OCI-LY1 (cell line): ENCODE measurements at regions not wholly inside any gene's neighbourhood (a gene's known extent, or its start where the extent isn't known, plus 50 kb on each side); places are given as distances from the start of the nearest gene placed in this dataset.

ENCODE experiments used
- H2AFZ ChIP-seq: fragments of 200-600 bp; sonication (generic), shearing (Covaris generic); 2 replicates; pipeline ENCODE4 v1.6.0; 2014; ENCODE audit warnings: antibody characterized with exemption, mild to moderate bottlenecking, low read length
- H3F3A ChIP-seq: fragments of 200-600 bp; sonication (generic), shearing (Covaris generic); 2 replicates; pipeline ENCODE4 v1.6.0; 2014; ENCODE audit warnings: mild to moderate bottlenecking, antibody characterized with exemption, low read length, moderate library complexity; ENCODE audit not compliant: insufficient read depth
- H3K27ac ChIP-seq: fragments of 200-600 bp; sonication (generic); 2 replicates; pipeline ENCODE4 v1.5.1; 2014; ENCODE audit warnings: low read length, mixed run types, mild to moderate bottlenecking, low read depth; ENCODE audit not compliant: poor library complexity, severe bottlenecking
- H3K27me3 ChIP-seq: fragments of 200-600 bp; sonication (generic); 2 replicates; pipeline ENCODE4 v1.6.0; 2014; ENCODE audit warnings: antibody characterized with exemption, mild to moderate bottlenecking, low read length, moderate library complexity; ENCODE audit not compliant: insufficient read depth
- H3K36me3 ChIP-seq: fragments of 200-600 bp; sonication (generic); 2 replicates; pipeline ENCODE4 v1.6.1; 2014; ENCODE audit warnings: mild to moderate bottlenecking, antibody characterized with exemption, low read length, moderate library complexity, mixed read lengths; ENCODE audit not compliant: insufficient read depth
- H3K4me1 ChIP-seq: fragments of 200-600 bp; sonication (generic); 2 replicates; pipeline ENCODE4 v1.5.1; 2014; ENCODE audit warnings: mild to moderate bottlenecking, low read length, moderate library complexity; ENCODE audit not compliant: insufficient read depth, severe bottlenecking
- H3K4me2 ChIP-seq: fragments of 200-600 bp; sonication (generic), shearing (Covaris generic); 2 replicates; pipeline ENCODE4 v1.6.1; 2014; ENCODE audit warnings: low read length
- H3K4me3 ChIP-seq: fragments of 200-600 bp; sonication (generic); 2 replicates; pipeline ENCODE4 v1.5.1; 2014; ENCODE audit warnings: low read length, low read depth, mild to moderate bottlenecking, mixed read lengths; ENCODE audit not compliant: poor library complexity, severe bottlenecking
- H3K79me2 ChIP-seq: fragments of 200-600 bp; shearing (Covaris generic); 2 replicates; pipeline ENCODE4 v1.6.1; 2016; ENCODE audit warnings: mixed run types, low read length, mixed read lengths; ENCODE audit not compliant: insufficient read depth
- H3K9ac ChIP-seq: fragments of 200-600 bp; sonication (generic), shearing (Covaris generic); 2 replicates; pipeline ENCODE4 v1.6.1; 2014; ENCODE audit warnings: mild to moderate bottlenecking, low read length, mixed read lengths
- H3K9me2 ChIP-seq: fragments of 200-600 bp; sonication (generic), shearing (Covaris generic); 2 replicates; pipeline ENCODE4 v1.6.1; 2014; ENCODE audit warnings: low read depth, mild to moderate bottlenecking, low read length, mixed read lengths
- H3K9me3 ChIP-seq: fragments of 200-600 bp; shearing (Covaris generic); 2 replicates; pipeline ENCODE4 v1.6.1; 2014; ENCODE audit warnings: low read length, mixed read lengths
- H4K20me1 ChIP-seq: fragments of 200-600 bp; sonication (generic), shearing (Covaris generic); 2 replicates; pipeline ENCODE4 v1.6.0; 2016; ENCODE audit warnings: mild to moderate bottlenecking, low read length; ENCODE audit not compliant: insufficient read depth
- EZH2 ChIP-seq: fragments of 200-600 bp; sonication (generic), shearing (Covaris generic); IDR thresholded peaks from 2 replicates; pipeline ENCODE4 v1.8.0; 2017; ENCODE audit warnings: borderline replicate concordance, mixed run types, mild to moderate bottlenecking, antibody characterized with exemption, low read length, moderate library complexity, mixed read lengths
- TF ChIP-seq, protein P1 (sequence below): fragments of 200-600 bp; sonication (generic), shearing (Covaris generic); IDR thresholded peaks from 2 replicates; pipeline ENCODE4 v1.5.1; 2017; ENCODE audit warnings: mild to moderate bottlenecking, antibody characterized with exemption, low read length, moderate library complexity, mixed read lengths

DNA sequence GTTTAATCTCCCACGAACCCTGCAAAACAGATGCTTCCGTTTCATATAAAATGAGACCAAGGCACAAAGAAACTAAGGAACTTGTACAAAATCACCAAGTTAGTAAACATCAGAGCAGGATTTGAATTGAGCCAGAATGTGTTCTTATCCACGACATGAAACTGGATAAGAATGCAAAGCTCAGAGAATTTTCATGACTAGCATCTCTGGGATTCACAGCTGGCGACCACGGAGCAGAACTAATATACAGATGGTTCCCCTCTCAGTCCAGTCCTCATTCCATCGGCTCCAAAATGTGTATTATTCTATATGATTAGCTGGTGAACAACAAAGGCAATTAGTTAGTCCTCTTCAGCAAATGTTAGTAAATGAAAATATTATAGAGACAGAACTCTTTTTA lies 72.3 kb upstream of the ERG start:
- no peak overlapping the region for H3K4me3 ChIP-seq
- H3K27ac ChIP-seq = no peak overlapping the region
- no peaks in the 10 kb centered on the region for H3K4me1 ChIP-seq
- H3K9ac ChIP-seq = no peak overlapping the region
- H3K9me3 ChIP-seq = no peaks in the 10 kb centered on the region
- TF ChIP-seq EZH2 = no peak
- TF ChIP-seq, protein P1, sequence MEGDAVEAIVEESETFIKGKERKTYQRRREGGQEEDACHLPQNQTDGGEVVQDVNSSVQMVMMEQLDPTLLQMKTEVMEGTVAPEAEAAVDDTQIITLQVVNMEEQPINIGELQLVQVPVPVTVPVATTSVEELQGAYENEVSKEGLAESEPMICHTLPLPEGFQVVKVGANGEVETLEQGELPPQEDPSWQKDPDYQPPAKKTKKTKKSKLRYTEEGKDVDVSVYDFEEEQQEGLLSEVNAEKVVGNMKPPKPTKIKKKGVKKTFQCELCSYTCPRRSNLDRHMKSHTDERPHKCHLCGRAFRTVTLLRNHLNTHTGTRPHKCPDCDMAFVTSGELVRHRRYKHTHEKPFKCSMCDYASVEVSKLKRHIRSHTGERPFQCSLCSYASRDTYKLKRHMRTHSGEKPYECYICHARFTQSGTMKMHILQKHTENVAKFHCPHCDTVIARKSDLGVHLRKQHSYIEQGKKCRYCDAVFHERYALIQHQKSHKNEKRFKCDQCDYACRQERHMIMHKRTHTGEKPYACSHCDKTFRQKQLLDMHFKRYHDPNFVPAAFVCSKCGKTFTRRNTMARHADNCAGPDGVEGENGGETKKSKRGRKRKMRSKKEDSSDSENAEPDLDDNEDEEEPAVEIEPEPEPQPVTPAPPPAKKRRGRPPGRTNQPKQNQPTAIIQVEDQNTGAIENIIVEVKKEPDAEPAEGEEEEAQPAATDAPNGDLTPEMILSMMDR = no peak
- no peaks in the 10 kb centered on the region for H3F3A ChIP-seq
- no peaks in the 10 kb centered on the region for H3K79me2 ChIP-seq
- H3K36me3 ChIP-seq = no peaks in the 10 kb centered on the region
- H3K27me3 ChIP-seq = no peaks in the 10 kb centered on the region
- H3K4me2 ChIP-seq = no peak overlapping the region
- H2AFZ ChIP-seq = no peak overlapping the region
- H3K9me2 ChIP-seq = no peaks in the 10 kb centered on the region
- no peaks in the 10 kb centered on the region for H4K20me1 ChIP-seq

DNA sequence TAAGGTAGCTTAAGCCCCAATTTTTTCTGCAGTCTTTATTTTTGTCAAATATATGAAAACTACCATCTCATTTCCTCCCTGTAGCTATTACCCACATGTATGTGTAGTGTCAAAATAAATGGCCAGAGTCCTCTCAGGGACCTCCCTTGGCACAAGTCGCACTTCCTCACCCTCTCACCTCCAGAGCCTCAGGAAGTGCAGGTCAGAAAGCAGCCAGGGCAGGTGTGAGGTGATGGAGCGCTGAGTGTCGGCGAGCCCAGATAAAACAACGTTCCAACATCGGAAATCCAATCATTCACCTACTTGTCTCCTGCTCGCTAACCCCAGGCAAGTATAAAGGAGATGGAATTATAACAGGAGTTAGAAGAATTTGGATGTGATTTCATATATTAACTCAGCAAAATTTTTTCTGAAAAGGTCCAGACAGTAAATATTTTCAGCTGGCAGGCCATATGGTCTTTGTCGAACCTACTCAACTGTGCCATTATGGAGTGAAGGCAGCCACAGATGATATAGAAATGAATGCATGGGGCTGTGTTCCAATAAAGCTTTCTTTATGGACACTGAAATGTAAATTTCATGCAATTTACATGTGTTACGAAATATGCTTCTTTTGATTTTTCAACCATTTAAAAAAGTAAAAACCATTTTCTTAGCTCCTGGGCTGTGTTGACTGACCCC lies 76.8 kb upstream of the ERG start:
- Histone ChIP-seq H3K9ac (no peak overlapping the region), H3K36me3 (no peaks in the 10 kb centered on the region), H3K4me3 (no peak overlapping the region), H3K9me2 (no peaks in the 10 kb centered on the region), H2AFZ (no peak overlapping the region), H3K27ac (no peak overlapping the region), H3K79me2 (no peaks in the 10 kb centered on the region), H3F3A (no peaks in the 10 kb centered on the region), H3K4me1 (no peaks in the 10 kb centered on the region), H3K9me3 (no peaks in the 10 kb centered on the region), H3K4me2 (no peak overlapping the region), H3K27me3 (no peaks in the 10 kb centered on the region), H4K20me1 (no peaks in the 10 kb centered on the region)
- TF ChIP-seq EZH2 = no peak
- TF ChIP-seq, protein P1 = no peak

DNA sequence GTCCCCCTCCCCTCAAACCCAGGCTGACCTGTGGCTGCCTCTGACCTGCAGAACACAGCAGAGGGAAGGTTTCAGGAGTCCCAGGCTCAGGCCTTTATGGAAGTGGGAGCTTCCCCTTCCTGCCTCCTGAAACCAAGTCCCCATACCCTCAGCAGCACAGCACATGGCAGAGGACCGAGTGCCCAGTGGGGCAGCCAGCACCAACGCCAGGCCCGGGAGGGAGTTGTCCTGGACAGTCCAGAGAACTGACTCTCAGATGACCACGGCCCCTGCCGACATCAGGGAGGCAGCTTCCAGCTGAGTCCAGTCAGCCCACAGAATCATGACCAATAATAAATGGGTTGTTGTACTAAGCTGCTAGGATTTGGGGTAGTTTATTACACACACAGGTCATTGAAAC lies 79.6 kb upstream of the ERG start:
- no peaks in the 10 kb centered on the region for H4K20me1 ChIP-seq
- H3K36me3 ChIP-seq = no peaks in the 10 kb centered on the region
- TF ChIP-seq EZH2 = no peak
- TF ChIP-seq, protein P1 = no peak
- H3K9me2 ChIP-seq = no peaks in the 10 kb centered on the region
- H3F3A ChIP-seq = no peaks in the 10 kb centered on the region
- no peak overlapping the region for H3K9ac ChIP-seq
- H3K4me2 ChIP-seq = no peak overlapping the region
- H3K27ac ChIP-seq = no peak overlapping the region
- H2AFZ ChIP-seq = no peak overlapping the region
- no peak overlapping the region for H3K4me3 ChIP-seq
- no peaks in the 10 kb centered on the region for H3K4me1 ChIP-seq
- no peaks in the 10 kb centered on the region for H3K27me3 ChIP-seq
- H3K9me3 ChIP-seq = no peaks in the 10 kb centered on the region
- H3K79me2 ChIP-seq = no peaks in the 10 kb centered on the region
